HG03066 (cell line): ENCODE measurements at regions not wholly inside any gene's neighbourhood (a gene's known extent, or its start where the extent isn't known, plus 50 kb on each side); places are given as distances from the start of the nearest gene placed in this dataset.
"Not testable (repeated sequence)": the region's sequence is repeated elsewhere in the genome, so short reads cannot be mapped to it uniquely, and the experiment has no call there.

ENCODE experiments used
- ATAC-seq: cut with Tn5 transposase; IDR thresholded peaks from one replicate; pipeline ENCODE4 v1.9.1; 2021; ENCODE audit warnings: low read depth; ENCODE audit not compliant: unreplicated experiment

- ATAC-seq = no peak
Measured at GRCh38 chr3:26452363-26452762, 170.2 kb upstream of the LRRC3B start.

GRCh38 chr3:26460985-26461384, 161.6 kb upstream of the LRRC3B start:
- no peak for ATAC-seq

GRCh38 chr3:26472345-26472744, 150.2 kb upstream of the LRRC3B start:
- ATAC-seq = no peak

GRCh38 chr3:26474706-26475105, 147.9 kb upstream of the LRRC3B start:
- no peak for ATAC-seq

- no peak for ATAC-seq
Measured at GRCh38 chr3:26480377-26480776, 142.2 kb upstream of the LRRC3B start.

GRCh38 chr3:26484140-26484539, 138.4 kb upstream of the LRRC3B start:
- ATAC-seq = no peak

- no peak for ATAC-seq
Measured at GRCh38 chr3:26498271-26498670, 124.3 kb upstream of the LRRC3B start.

GRCh38 chr3:26505399-26505798, 117.2 kb upstream of the LRRC3B start:
- ATAC-seq = no peak

- ATAC-seq = not testable (repeated sequence)
Measured at GRCh38 chr3:26514445-26515029, 108.0 kb upstream of the LRRC3B start.

GRCh38 chr3:26515351-26515750, 107.2 kb upstream of the LRRC3B start:
- ATAC-seq = no peak

GRCh38 chr3:26521261-26521660, 101.3 kb upstream of the LRRC3B start:
- no peak for ATAC-seq

GRCh38 chr3:26522919-26523318, 99.7 kb upstream of the LRRC3B start:
- no peak for ATAC-seq

GRCh38 chr3:26525013-26525412, 97.6 kb upstream of the LRRC3B start:
- no peak for ATAC-seq

GRCh38 chr3:26535151-26535550, 87.4 kb upstream of the LRRC3B start:
- no peak for ATAC-seq

GRCh38 chr3:26536955-26537354, 85.6 kb upstream of the LRRC3B start:
- no peak for ATAC-seq

GRCh38 chr3:26550413-26550812, 72.2 kb upstream of the LRRC3B start:
- ATAC-seq = no peak

GRCh38 chr3:26556637-26557036, 65.9 kb upstream of the LRRC3B start:
- no peak for ATAC-seq

GRCh38 chr3:26558257-26558656, 64.3 kb upstream of the LRRC3B start:
- no peak for ATAC-seq

GRCh38 chr3:26559227-26559626, 63.3 kb upstream of the LRRC3B start:
- no peak for ATAC-seq

- ATAC-seq = no peak
Measured at GRCh38 chr3:26560081-26560480, 62.5 kb upstream of the LRRC3B start.

- ATAC-seq = no peak
Measured at GRCh38 chr3:26562021-26562768, 60.4 kb upstream of the LRRC3B start.
